A673 (cell line): ENCODE measurements at regions not wholly inside any gene's neighbourhood (a gene's known extent, or its start where the extent isn't known, plus 50 kb on each side); places are given as distances from the start of the nearest gene placed in this dataset.

Experiments used
- BruUV-seq: library from RNA; stranded (reverse); fragments of 400-500 nt; replicated peaks from 2 replicates; lab custom pipeline; 2021; lab: Mats Ljungman, UMichigan
- CTCF ChIA-PET: fragments of 300-600 bp; sonication (Branson Sonifier 250); formaldehyde crosslinking; loops from one replicate; lab custom pipeline; 2022; ENCODE audit warnings: antibody characterized with exemption; lab: Charles Lee
- POLR2A ChIA-PET: fragments of 300-600 bp; sonication (Branson Sonifier 250); formaldehyde crosslinking; loops from one replicate; lab custom pipeline; 2022; ENCODE audit warnings: antibody characterized with exemption; ENCODE audit not compliant: low non-redundant PET; lab: Charles Lee
- DNase-seq: peaks from one replicate; pipeline ENCODE4 v3.0.0-alpha.2; 2015; ENCODE audit warnings: low spot score
- H3K27ac ChIP-seq: fragments of 200-600 bp; sonication (generic); 2 replicates; pipeline ENCODE4 v1.5.1; 2016; ENCODE audit warnings: mixed run types, low read depth, mild to moderate bottlenecking, mixed read lengths, antibody characterized with exemption, low read length; ENCODE audit not compliant: poor library complexity, severe bottlenecking
- H3K27me3 ChIP-seq: fragments of 200-600 bp; sonication (generic); replicated peaks from 2 replicates; pipeline ENCODE4 v1.6.1; 2017; ENCODE audit warnings: mixed run types, low read depth, mild to moderate bottlenecking, mixed read lengths, antibody characterized with exemption, low read length; ENCODE audit not compliant: insufficient read depth, poor library complexity
- H3K36me3 ChIP-seq: fragments of 200-600 bp; sonication (generic); 2 replicates; pipeline ENCODE4 v1.6.1; 2016; ENCODE audit warnings: mixed run types, mild to moderate bottlenecking, mixed read lengths, antibody characterized with exemption, low read length; ENCODE audit not compliant: insufficient read depth, poor library complexity, severe bottlenecking
- H3K4me1 ChIP-seq: fragments of 200-600 bp; sonication (generic); 2 replicates; pipeline ENCODE4 v1.6.1; 2017; ENCODE audit warnings: mixed run types, mild to moderate bottlenecking, mixed read lengths, antibody characterized with exemption, low read length; ENCODE audit not compliant: insufficient read depth, poor library complexity, severe bottlenecking
- H3K4me3 ChIP-seq: fragments of 200-600 bp; sonication (generic); 2 replicates; pipeline ENCODE4 v1.5.1; 2016; ENCODE audit warnings: low read depth, mixed run types, mild to moderate bottlenecking, mixed read lengths, low read length; ENCODE audit not compliant: poor library complexity, severe bottlenecking
- H3K9me3 ChIP-seq: fragments of 200-600 bp; sonication (generic); 2 replicates; pipeline ENCODE4 v1.6.1; 2016; ENCODE audit warnings: mixed run types, low read depth, mild to moderate bottlenecking, mixed read lengths, antibody characterized with exemption, low read length; ENCODE audit not compliant: poor library complexity, severe bottlenecking
- EZH2 ChIP-seq: fragments of 200-600 bp; sonication (generic); IDR thresholded peaks from 2 replicates; pipeline ENCODE4 v1.6.1; 2017; ENCODE audit warnings: borderline replicate concordance, low read depth, mild to moderate bottlenecking, mixed read lengths, antibody characterized with exemption, low read length; ENCODE audit not compliant: poor library complexity, severe bottlenecking
- intact Hi-C: fragments of 100-400 bp; cut with micrococcal nuclease; formaldehyde crosslinking; loops from one replicate; pipeline ENCODE4 v1.10.0; 2022; ENCODE audit not compliant: unreplicated experiment
- TF ChIP-seq, protein P1 (sequence below): fragments of 300-800, 200-600 bp; sonication (generic); conservative IDR thresholded peaks from 2 replicates; pipeline ENCODE4 v1.5.1; 2017; ENCODE audit warnings: low read depth, mild to moderate bottlenecking, antibody characterized with exemption, low read length, moderate library complexity, mixed read lengths

DNA sequence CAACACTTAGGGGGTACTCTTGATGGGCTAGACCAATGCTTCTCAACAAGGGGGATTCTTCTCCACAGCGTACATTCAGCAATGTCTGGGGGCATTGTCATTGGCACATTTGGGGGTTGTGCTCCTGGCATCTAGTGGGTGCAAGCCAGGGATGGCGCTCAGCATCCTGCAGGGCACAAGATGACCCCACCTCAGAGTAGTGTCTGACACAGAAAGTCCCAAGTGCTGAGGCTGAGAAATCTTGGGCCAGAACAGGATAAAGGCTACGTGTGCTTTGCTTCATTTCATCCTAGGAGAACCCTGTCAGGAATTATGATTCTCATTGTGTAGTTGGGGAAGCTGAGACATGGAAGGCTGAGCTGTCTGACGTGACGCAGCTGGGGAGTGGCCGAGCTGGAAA, 298.6 kb downstream of the CDH26 start:
- POLR2A ChIA-PET: no interaction called here
- no peak overlapping the region for H3K27ac ChIP-seq
- no TSS peak for BruUV-seq
- intact Hi-C loops: no loop called here
- no peaks in the 10 kb centered on the region for H3K36me3 ChIP-seq
- CTCF ChIA-PET: no interaction called here
- H3K4me3 ChIP-seq: no peak overlapping the region
- no peak for TF ChIP-seq EZH2
- TF ChIP-seq, protein P1, sequence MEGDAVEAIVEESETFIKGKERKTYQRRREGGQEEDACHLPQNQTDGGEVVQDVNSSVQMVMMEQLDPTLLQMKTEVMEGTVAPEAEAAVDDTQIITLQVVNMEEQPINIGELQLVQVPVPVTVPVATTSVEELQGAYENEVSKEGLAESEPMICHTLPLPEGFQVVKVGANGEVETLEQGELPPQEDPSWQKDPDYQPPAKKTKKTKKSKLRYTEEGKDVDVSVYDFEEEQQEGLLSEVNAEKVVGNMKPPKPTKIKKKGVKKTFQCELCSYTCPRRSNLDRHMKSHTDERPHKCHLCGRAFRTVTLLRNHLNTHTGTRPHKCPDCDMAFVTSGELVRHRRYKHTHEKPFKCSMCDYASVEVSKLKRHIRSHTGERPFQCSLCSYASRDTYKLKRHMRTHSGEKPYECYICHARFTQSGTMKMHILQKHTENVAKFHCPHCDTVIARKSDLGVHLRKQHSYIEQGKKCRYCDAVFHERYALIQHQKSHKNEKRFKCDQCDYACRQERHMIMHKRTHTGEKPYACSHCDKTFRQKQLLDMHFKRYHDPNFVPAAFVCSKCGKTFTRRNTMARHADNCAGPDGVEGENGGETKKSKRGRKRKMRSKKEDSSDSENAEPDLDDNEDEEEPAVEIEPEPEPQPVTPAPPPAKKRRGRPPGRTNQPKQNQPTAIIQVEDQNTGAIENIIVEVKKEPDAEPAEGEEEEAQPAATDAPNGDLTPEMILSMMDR: no peak
- H3K9me3 ChIP-seq: no peaks in the 10 kb centered on the region
- no peak for DNase-seq
- peaks cover 4% of the 10 kb centered on the region for H3K4me1 ChIP-seq
- H3K27me3 ChIP-seq: peaks cover 24% of the 10 kb centered on the region

DNA sequence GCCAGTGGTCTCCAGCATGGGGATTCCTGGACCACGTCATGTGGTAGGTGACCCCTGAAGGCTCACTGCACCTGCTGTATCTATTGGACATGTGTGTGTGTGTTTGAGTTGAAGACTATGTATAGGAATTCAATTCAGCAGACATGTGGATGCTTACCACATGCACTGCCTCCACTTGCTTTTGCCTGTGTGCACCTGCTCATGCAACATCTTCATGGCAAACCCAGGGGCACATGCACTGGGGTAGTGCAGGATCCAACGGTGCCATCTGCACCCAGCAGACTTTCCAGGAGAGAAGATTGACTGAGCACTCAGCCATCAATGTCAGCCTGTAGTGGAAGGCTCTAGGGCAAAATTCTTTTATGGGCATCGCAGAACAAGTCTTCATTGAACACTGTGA, 299.4 kb downstream of the CDH26 start:
- Histone ChIP-seq H3K36me3 (no peaks in the 10 kb centered on the region), H3K4me3 (no peak overlapping the region), H3K4me1 (peaks cover 4% of the 10 kb centered on the region), H3K27ac (no peak overlapping the region), H3K9me3 (no peaks in the 10 kb centered on the region), H3K27me3 (peaks cover 25% of the 10 kb centered on the region)
- intact Hi-C loops: no loop called here
- POLR2A ChIA-PET: no interaction called here
- no TSS peak for BruUV-seq
- CTCF ChIA-PET: no interaction called here
- TF ChIP-seq, protein P1: no peak
- no peak for DNase-seq

DNA sequence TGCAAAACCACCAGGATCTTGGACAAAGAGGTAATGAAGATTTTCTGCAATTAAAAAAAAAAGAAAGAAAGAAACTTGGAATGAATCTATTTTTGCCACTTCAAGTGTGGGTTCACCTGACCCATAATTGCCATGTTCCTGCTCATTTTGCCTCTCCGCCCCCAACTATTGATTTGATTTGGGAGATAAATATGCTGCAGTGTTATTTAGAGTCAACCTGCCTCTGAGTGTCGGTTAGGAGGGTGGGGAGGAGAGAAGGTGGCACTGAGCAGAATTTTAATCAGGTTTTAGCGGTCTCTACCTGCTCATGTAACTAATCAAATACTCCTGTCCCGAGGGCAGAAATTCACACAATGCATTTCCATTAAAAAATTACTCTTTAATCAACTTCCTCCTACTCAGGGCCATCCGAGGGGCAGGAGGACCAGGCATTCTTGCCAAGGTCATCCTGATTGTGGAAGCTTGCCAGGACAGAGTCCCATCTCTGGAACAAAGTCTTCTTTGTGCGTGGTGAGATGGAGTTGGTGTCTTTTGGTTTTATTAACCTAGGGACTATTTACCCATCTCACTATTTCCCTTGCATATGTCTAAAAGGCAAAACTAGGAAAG, 300.1 kb downstream of the CDH26 start:
- TF ChIP-seq, protein P1: no peak
- TF ChIP-seq EZH2: no peak
- no TSS peak for BruUV-seq
- Histone ChIP-seq H3K4me1 (peaks cover 4% of the 10 kb centered on the region), H3K27ac (no peak overlapping the region), H3K9me3 (no peaks in the 10 kb centered on the region), H3K4me3 (no peak overlapping the region), H3K36me3 (no peaks in the 10 kb centered on the region), H3K27me3 (peaks cover 25% of the 10 kb centered on the region)
- DNase-seq: no peak
- POLR2A ChIA-PET: no interaction called here
- intact Hi-C loops: no loop called here
- CTCF ChIA-PET: no interaction called here
